HG02678 (cell line): ENCODE measurements at regions not wholly inside any gene's neighbourhood (a gene's known extent, or its start where the extent isn't known, plus 50 kb on each side); places are given as distances from the start of the nearest gene placed in this dataset.
"Not testable (repeated sequence)": the region's sequence is repeated elsewhere in the genome, so short reads cannot be mapped to it uniquely, and the experiment has no call there.

Experiments
- ATAC-seq: cut with Tn5 transposase; IDR thresholded peaks from one replicate; pipeline ENCODE4 v1.9.1; 2021; ENCODE audit warnings: mild to moderate bottlenecking, moderate library complexity; ENCODE audit not compliant: unreplicated experiment

DNA sequence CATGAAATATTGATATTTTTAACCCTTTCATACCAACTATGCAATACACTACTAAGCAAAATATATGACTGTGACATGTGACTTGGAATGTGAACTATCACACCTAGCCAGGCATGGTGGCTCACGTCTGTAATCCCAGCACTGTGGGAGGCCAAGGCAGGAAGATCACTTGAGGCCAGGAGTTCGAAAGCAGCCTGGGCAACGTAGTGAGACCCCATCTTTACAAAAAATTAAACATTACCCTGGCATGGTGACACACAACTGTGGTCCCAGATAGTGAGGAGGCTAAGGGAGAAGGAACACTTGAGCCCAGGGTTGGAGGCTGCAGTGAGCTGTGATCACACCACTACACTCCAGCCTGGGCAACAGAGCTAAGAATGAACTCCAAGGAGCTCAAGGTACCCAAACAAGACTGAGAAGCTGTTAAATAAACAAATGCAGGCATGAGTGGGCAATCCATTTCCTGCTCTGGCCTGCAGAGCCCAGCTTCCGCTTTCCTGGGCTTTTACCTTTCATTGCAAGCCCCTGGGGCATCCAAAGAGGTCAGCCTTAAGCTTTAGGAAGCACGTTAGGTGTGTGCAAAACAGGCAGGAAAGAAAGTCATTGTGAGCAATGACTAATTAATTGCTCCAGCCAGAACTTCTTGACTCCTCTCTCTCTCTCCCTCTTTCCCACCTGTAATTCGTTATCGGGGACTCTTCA lies 162.1 kb upstream of the FOXK1 start:
- ATAC-seq = no peak

DNA sequence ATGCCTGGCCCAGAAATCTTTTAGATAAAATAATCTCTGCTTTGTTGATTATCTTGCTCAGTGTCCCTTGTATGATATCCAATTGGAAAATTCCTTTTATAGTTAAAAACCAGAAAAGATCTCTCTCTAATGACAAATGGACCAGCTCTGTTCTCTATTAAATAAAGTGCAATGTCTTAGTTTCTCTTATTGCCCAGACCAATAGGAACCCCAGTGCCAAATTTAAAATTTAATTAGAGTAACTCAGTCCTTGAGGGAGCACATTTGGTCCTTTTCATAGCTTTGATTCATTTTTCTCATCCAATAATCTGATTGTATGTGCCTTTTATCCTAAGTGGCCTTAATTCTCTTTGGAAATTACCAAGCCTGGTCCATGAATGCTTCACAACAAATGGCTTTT lies 158.9 kb upstream of the FOXK1 start:
- ATAC-seq = no peak

DNA sequence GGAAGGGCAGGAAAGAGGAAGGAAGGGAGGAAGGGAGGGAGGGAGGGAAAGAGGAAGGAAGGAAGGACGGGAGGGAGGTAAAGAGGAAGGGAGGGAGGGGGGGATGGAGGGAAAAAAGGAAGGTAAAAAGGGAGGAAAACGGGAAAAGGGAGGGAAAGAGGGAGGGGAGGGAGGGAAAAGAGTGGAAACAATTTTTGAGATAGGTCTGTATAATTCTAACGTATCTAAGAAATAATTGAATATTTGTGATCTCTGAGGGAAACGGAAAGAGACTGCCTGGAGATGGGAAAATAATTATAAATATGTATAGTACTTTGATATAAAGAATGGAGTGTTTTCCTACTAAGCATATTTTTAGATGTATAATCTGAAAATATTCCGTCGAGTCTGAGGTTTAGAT lies 158.2 kb upstream of the FOXK1 start:
- no peak for ATAC-seq

- no peak for ATAC-seq
Measured at GRCh38 chr7:4525884-4526283, 156.2 kb upstream of the FOXK1 start.

DNA sequence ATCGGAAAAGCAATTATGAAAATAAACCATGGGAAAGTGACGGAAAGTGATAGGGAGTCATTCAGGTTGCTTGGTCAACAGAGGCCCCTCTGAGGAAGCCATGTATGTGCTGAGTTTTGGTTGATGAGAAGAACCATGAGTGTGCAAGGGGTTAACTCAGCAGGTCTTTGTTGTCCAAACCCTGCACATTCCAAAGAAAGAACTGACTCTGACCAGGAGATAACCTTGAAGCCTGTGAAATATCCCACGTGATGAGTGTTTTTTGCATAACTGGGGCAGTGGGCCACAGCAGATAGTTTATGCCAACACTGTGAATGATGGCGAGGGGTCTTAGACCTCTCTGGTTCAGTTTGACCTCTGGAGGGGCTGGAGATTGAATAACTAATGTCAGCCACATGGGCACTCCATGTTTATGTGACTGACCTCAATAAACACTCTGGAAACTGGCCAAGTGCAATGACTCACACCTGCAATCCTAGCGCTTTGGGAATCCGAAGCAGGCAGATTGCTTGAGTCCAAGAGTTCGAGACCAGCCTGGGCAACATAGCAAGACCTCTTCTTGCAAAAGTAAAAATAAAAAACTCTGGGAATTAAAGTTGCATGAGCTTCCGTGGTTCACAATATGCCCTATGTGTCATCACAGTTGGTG lies 154.0 kb upstream of the FOXK1 start:
- ATAC-seq = no peak

GRCh38 chr7:4531236-4531635 lies 150.9 kb upstream of the FOXK1 start:
- no peak for ATAC-seq

DNA sequence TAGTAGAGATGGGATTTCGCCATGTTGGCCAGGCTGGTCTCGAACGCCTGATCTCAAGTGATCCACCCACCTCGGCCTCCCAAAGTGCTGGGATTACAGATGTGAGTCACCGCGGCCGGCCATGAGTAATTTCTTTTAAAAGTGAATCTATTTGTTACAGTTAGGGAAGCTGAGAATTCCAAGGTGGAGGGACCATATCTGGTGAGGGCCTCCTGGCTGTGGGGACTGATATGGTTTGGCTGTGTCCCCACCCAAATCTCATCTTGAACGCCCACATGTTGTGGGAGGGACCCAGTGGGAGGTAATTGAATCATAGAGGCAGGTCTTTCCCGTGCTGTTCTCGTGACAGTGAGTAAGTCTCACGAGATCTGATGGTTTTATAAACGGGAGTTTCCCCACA lies 148.8 kb upstream of the FOXK1 start:
- not testable (repeated sequence) for ATAC-seq

GRCh38 chr7:4549681-4550080 lies 132.4 kb upstream of the FOXK1 start:
- no peak for ATAC-seq

DNA sequence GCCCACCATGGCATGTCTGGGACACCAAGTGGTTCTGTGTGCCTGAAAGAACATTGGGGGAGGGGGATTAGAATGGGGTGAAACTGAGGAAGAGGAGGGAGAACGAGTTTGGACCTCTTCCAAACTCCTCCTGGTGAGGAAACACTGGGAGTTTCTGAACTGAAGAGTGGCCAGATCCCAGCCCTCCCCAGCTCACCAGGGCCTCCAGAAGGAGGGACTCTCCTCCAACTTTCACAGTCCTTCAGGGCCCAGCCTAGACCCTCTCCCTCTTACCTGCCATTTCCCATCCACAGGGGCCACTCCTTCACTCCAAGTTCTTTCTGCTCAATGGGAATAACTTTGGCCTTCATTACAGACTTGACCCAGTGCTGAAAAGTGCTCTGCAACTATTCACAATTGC lies 132.0 kb upstream of the FOXK1 start:
- no peak for ATAC-seq

- ATAC-seq = no peak
Measured at GRCh38 chr7:4552985-4553384, 129.1 kb upstream of the FOXK1 start.

DNA sequence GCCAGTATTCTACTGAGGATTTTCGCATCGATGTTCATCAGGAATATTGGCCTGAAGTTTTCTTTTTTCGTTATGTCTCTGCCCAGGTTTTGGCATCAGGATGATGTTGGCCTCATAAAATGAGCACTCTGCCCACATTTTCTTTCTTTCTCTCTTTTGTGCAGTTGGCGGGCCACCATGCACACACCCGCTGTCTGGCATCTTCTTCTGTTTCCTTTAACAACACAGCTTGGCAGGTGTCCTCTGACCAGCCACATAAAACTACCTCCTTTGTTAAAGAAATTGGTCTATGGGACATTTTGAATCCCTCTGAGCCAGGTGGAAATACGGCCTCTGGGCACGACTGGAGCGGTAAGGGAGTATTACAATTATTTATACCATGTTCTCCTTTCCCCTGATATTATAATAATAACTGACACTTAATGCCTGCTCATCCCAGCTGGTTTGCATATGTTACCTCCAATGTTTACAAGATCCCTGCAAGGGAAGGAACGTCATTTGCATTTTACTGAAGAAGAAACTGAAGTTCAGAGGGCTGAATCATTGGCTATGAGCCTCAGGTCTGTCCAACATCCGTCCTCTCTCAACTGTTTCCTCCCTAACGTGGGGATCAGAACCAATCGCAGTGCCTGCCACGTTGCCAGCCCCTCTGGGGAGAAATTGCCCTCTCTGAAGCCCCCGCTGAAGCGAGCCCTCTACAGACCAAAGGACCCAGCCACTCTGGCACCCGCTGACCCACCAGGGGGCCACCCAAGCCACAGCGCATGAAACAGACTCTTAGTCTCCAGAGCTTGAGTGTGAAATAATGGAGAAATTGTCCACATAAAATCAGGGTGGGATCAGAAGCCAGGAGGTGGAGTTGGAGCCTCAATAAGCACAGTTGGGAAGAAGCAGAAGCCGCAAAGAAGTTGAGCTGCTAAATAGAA lies 125.0 kb upstream of the FOXK1 start:
- ATAC-seq = no peak

GRCh38 chr7:4561795-4562194 lies 120.3 kb upstream of the FOXK1 start:
- no peak for ATAC-seq

GRCh38 chr7:4566714-4567113 lies 115.4 kb upstream of the FOXK1 start:
- no peak for ATAC-seq

DNA sequence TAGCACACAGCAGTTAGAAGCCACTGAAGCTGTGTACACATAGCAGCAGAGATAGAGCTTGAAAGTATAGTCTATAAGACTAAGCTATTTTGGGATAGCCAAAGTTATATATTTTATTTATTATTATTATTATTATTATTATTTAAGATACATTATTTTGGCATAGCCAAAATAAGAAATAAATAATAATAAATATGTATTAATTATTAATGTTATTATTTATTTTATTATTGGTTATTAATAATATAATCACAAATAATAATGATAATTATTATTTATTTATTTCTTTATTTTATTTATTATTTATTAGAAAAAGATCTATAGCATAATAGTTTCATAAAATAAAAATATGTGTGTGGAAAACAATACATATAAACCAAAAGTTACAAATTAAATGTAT lies 107.2 kb upstream of the FOXK1 start:
- no peak for ATAC-seq

DNA sequence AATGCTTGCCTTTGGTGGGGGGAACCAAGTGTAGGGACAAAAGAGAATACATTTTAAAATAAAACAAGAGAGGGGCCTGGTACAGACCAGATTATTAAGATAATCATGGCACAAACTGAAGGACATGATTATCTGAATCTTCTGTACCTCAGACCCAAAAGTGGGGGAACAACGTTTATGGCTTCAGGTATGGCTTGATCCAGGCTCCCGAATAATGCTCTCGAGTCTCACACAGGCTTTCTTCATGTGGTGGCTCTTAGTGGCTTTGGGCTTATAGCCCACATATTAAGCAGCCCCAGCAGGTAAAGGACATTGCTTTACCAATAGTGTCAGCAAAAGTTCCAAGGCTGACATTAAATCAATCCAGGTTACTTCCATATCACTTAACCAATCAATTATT lies 106.8 kb upstream of the FOXK1 start:
- no peak for ATAC-seq

DNA sequence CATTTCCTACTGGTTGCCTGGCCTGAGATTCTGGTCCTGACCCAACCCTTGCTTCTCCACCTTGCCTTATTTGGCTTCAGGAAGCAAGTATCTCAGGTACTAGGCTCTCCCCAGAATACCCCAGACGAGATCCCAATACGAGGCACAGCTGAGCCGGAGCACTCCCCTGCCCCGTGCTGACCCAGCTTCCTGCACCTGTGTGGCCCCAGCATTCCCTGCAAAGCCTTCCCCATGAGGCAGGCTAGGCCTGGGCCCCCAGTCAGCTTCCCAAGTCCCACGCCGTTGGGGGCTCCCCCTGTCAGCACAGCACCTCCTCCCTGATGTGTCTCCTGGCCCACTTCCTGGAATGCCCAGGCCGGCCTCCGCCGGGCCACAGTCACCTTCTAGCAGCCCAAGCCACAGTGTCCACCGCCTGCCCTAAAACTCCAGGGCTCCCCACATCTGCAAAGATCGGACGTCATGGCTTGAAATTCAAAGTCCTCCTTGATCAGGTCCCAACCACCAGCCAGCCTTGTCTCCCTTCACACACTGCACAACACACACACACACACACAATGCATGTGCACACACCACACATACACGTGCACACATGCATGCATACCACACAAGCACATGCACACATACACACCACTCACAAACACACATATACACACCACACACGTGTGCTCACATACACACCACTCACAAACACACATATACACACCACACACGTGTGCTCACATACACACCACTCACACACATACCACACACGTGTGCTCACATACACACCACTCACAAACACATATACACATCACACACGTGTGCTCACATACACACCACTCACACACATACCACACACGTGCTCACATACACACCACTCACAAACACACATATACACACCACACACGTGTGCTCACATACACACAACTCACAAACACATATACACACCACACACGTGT lies 78.9 kb upstream of the FOXK1 start:
- no peak for ATAC-seq

GRCh38 chr7:4603843-4604231 lies 78.3 kb upstream of the FOXK1 start:
- ATAC-seq = no peak

DNA sequence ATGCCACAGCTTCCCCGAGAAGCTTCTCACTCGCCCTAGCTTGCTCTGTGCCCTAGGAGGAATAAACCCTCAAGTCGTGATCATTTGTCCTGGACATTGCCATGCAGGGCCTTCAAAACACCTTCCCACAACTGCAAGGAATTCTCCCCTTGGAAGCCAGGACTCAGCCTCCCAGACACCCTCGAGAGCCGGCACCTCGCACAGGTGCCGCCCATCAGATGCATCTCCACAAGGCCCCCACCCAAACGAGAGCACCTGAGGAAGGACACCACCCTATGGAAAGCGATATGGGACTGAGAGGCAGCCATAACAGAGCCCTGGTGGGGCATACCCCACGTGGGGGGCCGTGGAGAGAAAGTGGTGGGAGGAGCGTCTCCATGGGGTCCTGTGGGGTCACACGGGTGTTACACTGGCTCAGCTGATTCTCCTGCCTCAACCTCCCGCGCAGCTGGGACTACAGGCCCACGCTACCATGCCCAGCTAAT lies 77.6 kb upstream of the FOXK1 start:
- ATAC-seq = no peak

- ATAC-seq = no peak
Measured at GRCh38 chr7:4606797-4607196, 75.3 kb upstream of the FOXK1 start.

DNA sequence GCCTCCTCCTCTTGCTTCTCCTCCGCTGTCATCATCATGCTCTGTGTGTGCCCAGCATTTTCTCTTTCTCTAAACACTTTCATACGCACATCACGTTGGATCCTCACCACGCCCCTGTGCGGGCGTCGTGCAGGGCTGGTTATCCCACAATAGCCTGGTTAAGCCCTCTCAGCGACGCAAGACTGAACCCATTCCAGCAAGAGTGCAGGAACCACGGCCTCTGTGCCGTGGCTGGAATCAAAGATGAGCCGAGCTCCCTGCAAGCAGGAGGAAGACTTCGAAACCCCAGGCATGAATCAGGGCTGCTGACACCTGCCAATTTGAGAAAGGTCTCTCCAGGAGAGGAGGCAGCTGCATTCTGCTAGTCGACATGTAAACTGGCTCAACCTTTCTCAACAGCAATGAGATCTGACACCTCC lies 74.8 kb upstream of the FOXK1 start:
- ATAC-seq = no peak

DNA sequence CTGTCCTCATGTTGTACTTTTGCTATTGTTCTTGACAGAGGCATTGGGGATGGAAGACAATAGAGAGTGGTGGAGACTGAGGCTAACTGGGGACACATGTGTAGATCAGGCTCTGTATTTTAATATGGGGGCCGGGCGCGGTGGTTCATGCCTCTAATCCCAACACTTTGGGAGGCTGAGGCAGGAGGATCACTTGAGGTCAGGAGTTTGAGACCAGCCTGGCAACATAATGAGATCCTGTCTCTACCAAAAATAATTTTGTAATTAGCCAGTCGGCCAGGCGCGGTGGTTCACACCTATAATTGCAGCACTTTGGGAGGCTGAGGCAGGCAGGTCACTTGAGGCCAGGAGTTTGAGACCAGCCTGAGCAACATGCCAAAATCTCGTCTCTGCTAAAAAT lies 72.5 kb upstream of the FOXK1 start:
- not testable (repeated sequence) for ATAC-seq
